Gastroesophageal sphincter (tissue), 4 donors: ENCODE measurements at regions not wholly inside any gene's neighbourhood (a gene's known extent, or its start where the extent isn't known, plus 50 kb on each side); places are given as distances from the start of the nearest gene placed in this dataset.

Experiments
- ATAC-seq: fragments of 150-250 bp; one replicate; pipeline ENCODE4 v1.9.1; 2016; ENCODE audit warnings: mild to moderate bottlenecking, moderate library complexity
- H3K27ac ChIP-seq, 4 donors: fragments of 200-600 bp; sonication (generic) in 3 of 4; 1 replicate in 3 of 4; 2 replicates in 1 of 4; pipeline ENCODE4 v1.5.1; 2016 to 2019
- H3K27me3 ChIP-seq: fragments of 200-600 bp; sonication (generic); one replicate; pipeline ENCODE4 v1.5.1; 2019
- H3K36me3 ChIP-seq, 2 donors: fragments of 200-600 bp; sonication (generic); one replicate each; pipeline ENCODE4 v1.5.1; 2019; ENCODE audit warnings: control low read depth in 1 of 2
- H3K4me1 ChIP-seq, 3 donors: fragments of 200-600 bp; sonication (generic); 1 replicate in 2 of 3; 2 replicates in 1 of 3; pipeline ENCODE4 v1.5.1; 2016 to 2019; ENCODE audit warnings: control low read depth in 2 of 3
- H3K4me3 ChIP-seq, 2 donors: fragments of 200-600 bp; sonication (generic); one replicate each; pipeline ENCODE4 v1.5.1; 2019; ENCODE audit warnings: mild to moderate bottlenecking in 1 of 2, moderate library complexity in 1 of 2
- H3K9me3 ChIP-seq, 3 donors: fragments of 200-600 bp; sonication (generic); one replicate each; pipeline ENCODE4 v1.5.1; 2017 to 2019; ENCODE audit warnings: control low read depth in 2 of 3
- CTCF ChIP-seq, 4 experiments: fragments of 200-600 bp in 2 of 4; fragments of 450-650 bp in 2 of 4; sonication (generic) in 1 of 4; IDR thresholded peaks; one replicate each; pipeline ENCODE4 v1.5.1; 2017 to 2019; ENCODE audit warnings: antibody characterized with exemption in 4 of 4, mild to moderate bottlenecking in 2 of 4, moderate library complexity in 2 of 4
- EP300 ChIP-seq: sonication (generic); formaldehyde crosslinking; IDR thresholded peaks from one replicate; pipeline ENCODE4 v1.6.1; 2017; ENCODE audit warnings: antibody characterized with exemption, mild to moderate bottlenecking
- POLR2A ChIP-seq, 2 donors: fragments of 450-650 bp; IDR thresholded peaks; one replicate each; pipeline ENCODE4 v1.6.1; 2017; ENCODE audit warnings: antibody characterized with exemption in 2 of 2, mild to moderate bottlenecking in 2 of 2, moderate library complexity in 1 of 2
- POLR2AphosphoS5 ChIP-seq: sonication (generic); formaldehyde crosslinking; IDR thresholded peaks from one replicate; pipeline ENCODE4 v1.6.1; 2017; ENCODE audit warnings: antibody characterized with exemption
- WGBS, 2 donors: methylation state at CpG; one replicate each; pipeline ENCODE4 v1.1.5; 2018; ENCODE audit warnings: low coverage in 1 of 2; 5-methylcytosine and 5-hydroxymethylcytosine counted together

- H3K4me1 ChIP-seq, result no peaks in the 10 kb centered on the region
- no peak overlapping the region for H3K27ac ChIP-seq
- ATAC-seq, result no peak
- TF ChIP-seq POLR2AphosphoS5 (no peak), CTCF (IDR thresholded peaks at IDR 0.05) (no peak), EP300 (no peak), POLR2A (IDR thresholded peaks at IDR 0.05) (no peak)
- H3K36me3 ChIP-seq, result no peaks in the 10 kb centered on the region
- WGBS, 2 donors, result 21 to 63% methylated on average over 2 to 5 of the region's 5 CpGs
- H3K27me3 ChIP-seq, result no peaks in the 10 kb centered on the region
- no peak overlapping the region for H3K4me3 ChIP-seq
- peaks cover 0 to 7% (median 0%) of the 10 kb centered on the region in 3 donors for H3K9me3 ChIP-seq
These were observed 260.5 kb downstream of the MSX2 start for GRCh38 chr5:174984863-174985262.

- Histone ChIP-seq H3K36me3 (no peaks in the 10 kb centered on the region), H3K27me3 (no peaks in the 10 kb centered on the region), H3K27ac (no peak overlapping the region), H3K4me1 (no peaks in the 10 kb centered on the region), H3K9me3 (peaks cover 0 to 7% (median 0%) of the 10 kb centered on the region in 3 donors), H3K4me3 (no peak overlapping the region)
- no peak for ATAC-seq
- 13 to 40% methylated on average over 2 of the region's 2 CpGs for WGBS, 2 donors
- TF ChIP-seq CTCF (IDR thresholded peaks at IDR 0.05) (no peak), EP300 (no peak), POLR2A (IDR thresholded peaks at IDR 0.05) (no peak), POLR2AphosphoS5 (no peak)
These were observed 258.1 kb downstream of the MSX2 start for GRCh38 chr5:174982485-174982884.

GRCh38 chr5:174981416-174981815 lies 257.0 kb downstream of the MSX2 start:
- TF ChIP-seq POLR2A (IDR thresholded peaks at IDR 0.05) (no peak), CTCF (IDR thresholded peaks at IDR 0.05) (no peak), EP300 (no peak), POLR2AphosphoS5 (no peak)
- WGBS, 2 donors, result 31 to 55% methylated on average over 5 to 6 of the region's 6 CpGs

GRCh38 chr5:174980952-174981351 lies 256.6 kb downstream of the MSX2 start:
- no peak for ATAC-seq
- TF ChIP-seq EP300, result no peak
- no peak for TF ChIP-seq CTCF (IDR thresholded peaks at IDR 0.05)
- TF ChIP-seq POLR2A (IDR thresholded peaks at IDR 0.05), result no peak
- TF ChIP-seq POLR2AphosphoS5, result no peak
- H3K27ac ChIP-seq, result no peak overlapping the region
- 0 to 50% methylated on average over 1 of the region's 2 CpGs for WGBS, 2 donors
- peaks cover 0 to 7% (median 0%) of the 10 kb centered on the region in 3 donors for H3K9me3 ChIP-seq
- H3K4me1 ChIP-seq, result no peaks in the 10 kb centered on the region
- no peak overlapping the region for H3K4me3 ChIP-seq
- no peaks in the 10 kb centered on the region for H3K27me3 ChIP-seq
- H3K36me3 ChIP-seq, result no peaks in the 10 kb centered on the region

More at GRCh38 chr5:174981416-174981815, 257.0 kb downstream of the MSX2 start:
- Histone ChIP-seq H3K4me3 (no peak overlapping the region), H3K4me1 (no peaks in the 10 kb centered on the region), H3K9me3 (peaks cover 0 to 7% (median 0%) of the 10 kb centered on the region in 3 donors), H3K36me3 (no peaks in the 10 kb centered on the region), H3K27ac (no peak overlapping the region), H3K27me3 (no peaks in the 10 kb centered on the region)
- ATAC-seq, result no peak

- TF ChIP-seq POLR2AphosphoS5 (no peak), EP300 (no peak)
- Histone ChIP-seq H3K36me3 (no peaks in the 10 kb centered on the region), H3K9me3 (peaks cover 0 to 24% (median 0%) of the 10 kb centered on the region in 3 donors), H3K27ac (no peak overlapping the region), H3K27me3 (peaks cover 6% of the 10 kb centered on the region), H3K4me3 (no peak overlapping the region), H3K4me1 (no peaks in the 10 kb centered on the region)
- WGBS, 2 donors, result 48 to 52% methylated on average over 2 of the region's 2 CpGs
- no peak for ATAC-seq
These were observed 247.9 kb downstream of the MSX2 start for GRCh38 chr5:174972291-174972690.

- no peak for ATAC-seq
- no peak overlapping the region for H3K27ac ChIP-seq
- H3K4me3 ChIP-seq, result no peak overlapping the region
- peaks cover 0 to 35% (median 0%) of the 10 kb centered on the region in 3 donors for H3K9me3 ChIP-seq
- H3K4me1 ChIP-seq, result no peaks in the 10 kb centered on the region
- TF ChIP-seq POLR2AphosphoS5 (no peak), EP300 (no peak), POLR2A (IDR thresholded peaks at IDR 0.05) (no peak), CTCF (IDR thresholded peaks at IDR 0.05) (no peak)
- H3K36me3 ChIP-seq, result no peaks in the 10 kb centered on the region
- peaks cover 6% of the 10 kb centered on the region for H3K27me3 ChIP-seq
These were observed 246.8 kb downstream of the MSX2 start for GRCh38 chr5:174971210-174971609.
